EL (cell line): ENCODE measurements at regions not wholly inside any gene's neighbourhood (a gene's known extent, or its start where the extent isn't known, plus 50 kb on each side); places are given as distances from the start of the nearest gene placed in this dataset.
A peak's percentile ranks its signal among the peaks of the same experiment; 100 is the strongest.
"Not testable (repeated sequence)": the region's sequence is repeated elsewhere in the genome, so short reads cannot be mapped to it uniquely, and the experiment has no call there.

Experiments
- DNase-seq: peaks from one replicate; pipeline ENCODE4 v3.0.0-alpha.2; 2016

- DNase-seq, result peak; percentile 71
Observed at GRCh38 chr21:28333578-28334075, 659.0 kb downstream of the LTN1 start.

GRCh38 chr21:28332796-28333195 lies 659.9 kb downstream of the LTN1 start:
- DNase-seq, result no peak

- no peak for DNase-seq
Observed at GRCh38 chr21:28325618-28326017, 667.1 kb downstream of the LTN1 start.

- no peak for DNase-seq
Observed at GRCh38 chr21:28324690-28325089, 668.0 kb downstream of the LTN1 start.

GRCh38 chr21:28317177-28317950 lies 675.3 kb downstream of the LTN1 start:
- DNase-seq, result no peak

GRCh38 chr21:28311411-28312190 lies 681.1 kb downstream of the LTN1 start:
- DNase-seq, result peak; percentile 6

- DNase-seq, result no peak
Observed at GRCh38 chr21:28310711-28311110, 682.0 kb downstream of the LTN1 start.

GRCh38 chr21:28310171-28310685 lies 682.4 kb downstream of the LTN1 start:
- DNase-seq, result no peak

- DNase-seq, result no peak
Observed at GRCh38 chr21:28309596-28309995, 683.1 kb downstream of the LTN1 start.

GRCh38 chr21:28308516-28308915 lies 684.2 kb downstream of the LTN1 start:
- peak; percentile 20 for DNase-seq

- DNase-seq, result no peak
Observed at GRCh38 chr21:28299946-28300345, 692.7 kb downstream of the LTN1 start.

- no peak for DNase-seq
Observed at GRCh38 chr21:28298251-28298672, 694.4 kb downstream of the LTN1 start.

GRCh38 chr21:28294051-28294450 lies 698.6 kb downstream of the LTN1 start:
- DNase-seq, result peak; percentile 69

GRCh38 chr21:28283641-28284490 lies 708.8 kb downstream of the LTN1 start:
- peak; percentile 88 for DNase-seq

GRCh38 chr21:28282833-28283232 lies 709.8 kb downstream of the LTN1 start:
- DNase-seq, result no peak

- not testable (repeated sequence) for DNase-seq
Observed at GRCh38 chr21:28281357-28281756, 711.3 kb downstream of the LTN1 start.

- no peak for DNase-seq
Observed at GRCh38 chr21:28280611-28281010, 712.1 kb downstream of the LTN1 start.

- no peak for DNase-seq
Observed at GRCh38 chr21:28277324-28277723, 715.4 kb downstream of the LTN1 start.

GRCh38 chr21:28272272-28272992 lies 720.2 kb downstream of the LTN1 start:
- peak; percentile 6 for DNase-seq

GRCh38 chr21:28269173-28269572 lies 723.5 kb downstream of the LTN1 start:
- DNase-seq, result no peak

GRCh38 chr21:28268685-28269084 lies 724.0 kb downstream of the LTN1 start:
- DNase-seq, result no peak

GRCh38 chr21:28267449-28267848 lies 725.2 kb downstream of the LTN1 start:
- no peak for DNase-seq
